ENCODE measurements at regions not wholly inside any gene's neighbourhood (a gene's known extent, or its start where the extent isn't known, plus 50 kb on each side); places are given as distances from the start of the nearest gene placed in this dataset.

DNA sequence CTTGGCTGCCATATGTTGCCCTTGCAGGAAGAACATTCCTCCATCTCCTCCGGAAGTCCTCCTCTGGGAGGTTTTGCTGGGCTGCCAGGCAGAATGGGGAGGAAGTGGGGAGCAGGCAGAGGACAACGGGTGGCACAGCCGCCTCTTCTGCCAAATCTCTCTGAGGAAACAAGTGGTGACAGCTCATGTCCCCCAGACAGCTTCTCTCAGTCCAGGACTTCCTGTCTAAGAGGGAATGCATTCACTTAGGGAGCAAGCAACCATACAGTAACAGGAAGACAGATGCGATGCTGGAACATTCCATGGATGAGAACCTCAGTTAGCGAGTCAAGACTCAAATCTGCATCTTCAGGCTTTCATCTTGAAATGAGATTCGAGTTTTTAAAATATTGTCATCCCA lies 701.0 kb downstream of the SEMA5A start:
- H3K4me2 ChIP-seq (ENCODE audit: low read length), result no peak overlapping the region
- TF ChIP-seq CTCF (conservative IDR thresholded peaks at IDR 0.05; ENCODE audit: low read length) (no peak), EZH2phosphoT487 (IDR thresholded peaks at IDR 0.05; ENCODE audit: borderline replicate concordance, low read depth, low read length) (no peak)
- intact Hi-C loops (cut with micrococcal nuclease; ENCODE audit: unreplicated experiment), result no loop called here
- H3K4me1 ChIP-seq (ENCODE audit: insufficient read depth, low read length, poor library complexity, severe bottlenecking), result no peaks in the 10 kb centered on the region
- H3K79me2 ChIP-seq (ENCODE audit: insufficient read depth, low read depth, low read length), result no peaks in the 10 kb centered on the region
- H2AFZ ChIP-seq (ENCODE audit: low read length), result no peak overlapping the region
- H3K9me3 ChIP-seq (ENCODE audit: low read length), result no peaks in the 10 kb centered on the region
- H3K9me2 ChIP-seq (ENCODE audit: insufficient read depth, low read length), result no peaks in the 10 kb centered on the region
- no peak for DNase-seq (ENCODE audit: low spot score)
- H4K20me1 ChIP-seq (ENCODE audit: insufficient read depth, low read length), result no peaks in the 10 kb centered on the region
- no peak overlapping the region for H3K4me3 ChIP-seq (ENCODE audit: low read depth, low read length, poor library complexity, severe bottlenecking)
- no peak overlapping the region for H3K27ac ChIP-seq (ENCODE audit: low read depth, low read length, poor library complexity, severe bottlenecking)
- ChIA-PET POLR2A (interaction anchor here (1.2 kb wide), 1 partner anchor 9 kb away, joined by 3 read pairs; no protein-coding TSS in a partner anchor), CTCF (ENCODE audit: unreplicated experiment) (no interaction called here)
- no TSS peak for BruUV-seq (replicated peaks)
- no peaks in the 10 kb centered on the region for H3K36me3 ChIP-seq (ENCODE audit: insufficient read depth, low read length)

- Histone ChIP-seq H3K4me1 (ENCODE audit: insufficient read depth, low read length, poor library complexity, severe bottlenecking) (no peaks in the 10 kb centered on the region), H3K79me2 (ENCODE audit: insufficient read depth, low read depth, low read length) (no peaks in the 10 kb centered on the region), H2AFZ (ENCODE audit: low read length) (no peak overlapping the region), H3K9me2 (ENCODE audit: insufficient read depth, low read length) (no peaks in the 10 kb centered on the region), H4K20me1 (ENCODE audit: insufficient read depth, low read length) (no peaks in the 10 kb centered on the region), H3K4me3 (ENCODE audit: low read depth, low read length, poor library complexity, severe bottlenecking) (no peak overlapping the region), H3K9me3 (ENCODE audit: low read length) (no peaks in the 10 kb centered on the region), H3K4me2 (ENCODE audit: low read length) (no peak overlapping the region), H3K36me3 (ENCODE audit: insufficient read depth, low read length) (no peaks in the 10 kb centered on the region), H3K27ac (ENCODE audit: low read depth, low read length, poor library complexity, severe bottlenecking) (no peak overlapping the region)
- TF ChIP-seq EZH2phosphoT487 (IDR thresholded peaks at IDR 0.05; ENCODE audit: borderline replicate concordance, low read depth, low read length) (no peak), CTCF (conservative IDR thresholded peaks at IDR 0.05; ENCODE audit: low read length) (no peak)
- ChIA-PET CTCF (ENCODE audit: unreplicated experiment) (no interaction called here), POLR2A (interaction anchor here (1.2 kb wide), 1 partner anchor 10 kb away, joined by 3 read pairs; no protein-coding TSS in a partner anchor)
- intact Hi-C loops (cut with micrococcal nuclease; ENCODE audit: unreplicated experiment), result no loop called here
- no TSS peak for BruUV-seq (replicated peaks)
- DNase-seq (ENCODE audit: low spot score), result no peak
These were observed 700.6 kb downstream of the SEMA5A start for GRCh38 chr5:8845296-8845695.

GRCh38 chr5:8848366-8848765 lies 697.5 kb downstream of the SEMA5A start:
- no peaks in the 10 kb centered on the region for H3K9me3 ChIP-seq (ENCODE audit: low read length)
- TF ChIP-seq CTCF (conservative IDR thresholded peaks at IDR 0.05; ENCODE audit: low read length) (no peak), EZH2phosphoT487 (IDR thresholded peaks at IDR 0.05; ENCODE audit: borderline replicate concordance, low read depth, low read length) (no peak)
- intact Hi-C loops (cut with micrococcal nuclease; ENCODE audit: unreplicated experiment), result no loop called here
- H3K36me3 ChIP-seq (ENCODE audit: insufficient read depth, low read length), result no peaks in the 10 kb centered on the region
- H4K20me1 ChIP-seq (ENCODE audit: insufficient read depth, low read length), result no peaks in the 10 kb centered on the region
- H3K4me3 ChIP-seq (ENCODE audit: low read depth, low read length, poor library complexity, severe bottlenecking), result no peak overlapping the region
- DNase-seq (ENCODE audit: low spot score), result no peak
- H3K4me1 ChIP-seq (ENCODE audit: insufficient read depth, low read length, poor library complexity, severe bottlenecking), result no peaks in the 10 kb centered on the region
- H2AFZ ChIP-seq (ENCODE audit: low read length), result no peak overlapping the region
- ChIA-PET POLR2A (interaction anchor here (1.2 kb wide), 1 partner anchor 7 kb away, joined by 3 read pairs; no protein-coding TSS in a partner anchor), CTCF (ENCODE audit: unreplicated experiment) (no interaction called here)
- H3K79me2 ChIP-seq (ENCODE audit: insufficient read depth, low read depth, low read length), result no peaks in the 10 kb centered on the region
- no peak overlapping the region for H3K27ac ChIP-seq (ENCODE audit: low read depth, low read length, poor library complexity, severe bottlenecking)
- H3K9me2 ChIP-seq (ENCODE audit: insufficient read depth, low read length), result no peaks in the 10 kb centered on the region
- no peak overlapping the region for H3K4me2 ChIP-seq (ENCODE audit: low read length)
- no TSS peak for BruUV-seq (replicated peaks)
